SU-DHL-6 (cell line): ENCODE measurements at regions not wholly inside any gene's neighbourhood (a gene's known extent, or its start where the extent isn't known, plus 50 kb on each side); places are given as distances from the start of the nearest gene placed in this dataset.

Source experiments
- H2AFZ ChIP-seq: fragments of 200-600 bp; sonication (generic); 2 replicates; pipeline ENCODE4 v1.6.1; 2014; ENCODE audit warnings: low read depth, mild to moderate bottlenecking, moderate library complexity, mixed read lengths, antibody characterized with exemption, low read length; ENCODE audit not compliant: severe bottlenecking
- H3F3A ChIP-seq: fragments of 200-600 bp; shearing (Covaris generic); 2 replicates; pipeline ENCODE4 v1.6.0; 2016; ENCODE audit warnings: antibody characterized with exemption, mild to moderate bottlenecking; ENCODE audit not compliant: insufficient read depth
- H3K27ac ChIP-seq: fragments of 200-600 bp; sonication (generic); 2 replicates; pipeline ENCODE4 v1.5.1; 2016; ENCODE audit warnings: low read depth, mild to moderate bottlenecking, low read length, moderate library complexity, mixed read lengths
- H3K27me3 ChIP-seq: fragments of 200-600 bp; sonication (generic), shearing (Covaris generic); 2 replicates; pipeline ENCODE4 v1.6.0; 2014; ENCODE audit warnings: mild to moderate bottlenecking, low read length
- H3K36me3 ChIP-seq: fragments of 200-600 bp; sonication (generic); 2 replicates; pipeline ENCODE4 v1.6.1; 2014; ENCODE audit warnings: mild to moderate bottlenecking, low read length, mixed read lengths
- H3K4me2 ChIP-seq: fragments of 300-600, 200-600 bp; shearing (Covaris generic), sonication (generic); 2 replicates; pipeline ENCODE4 v1.6.0; 2014; ENCODE audit warnings: low read length, low read depth, mild to moderate bottlenecking; ENCODE audit not compliant: poor library complexity, severe bottlenecking
- H3K4me3 ChIP-seq: fragments of 200-600 bp; sonication (generic); 2 replicates; pipeline ENCODE4 v1.5.1; 2014; ENCODE audit warnings: antibody characterized with exemption, low read length, mild to moderate bottlenecking, mixed read lengths; ENCODE audit not compliant: insufficient read depth, poor library complexity, severe bottlenecking
- H3K79me2 ChIP-seq: fragments of 200-600 bp; sonication (generic); 2 replicates; pipeline ENCODE4 v1.6.1; 2014; ENCODE audit warnings: mild to moderate bottlenecking, low read length, moderate library complexity; ENCODE audit not compliant: insufficient read depth
- H3K9ac ChIP-seq: fragments of 200-600 bp; sonication (generic); 2 replicates; pipeline ENCODE4 v1.7.0; 2014; ENCODE audit warnings: mild to moderate bottlenecking, low read length
- H3K9me2 ChIP-seq: fragments of 200-600 bp; sonication (generic); replicated peaks from 2 replicates; pipeline ENCODE4 v1.6.1; 2014; ENCODE audit warnings: low read length; ENCODE audit not compliant: insufficient read depth
- H3K9me3 ChIP-seq: fragments of 200-600 bp; sonication (generic); 2 replicates; pipeline ENCODE4 v1.6.1; 2014; ENCODE audit warnings: low read length, mixed read lengths; ENCODE audit not compliant: insufficient read depth
- H4K20me1 ChIP-seq: fragments of 200-600 bp; sonication (generic); 2 replicates; pipeline ENCODE4 v1.6.1; 2014; ENCODE audit warnings: low read depth, mild to moderate bottlenecking, antibody characterized with exemption, low read length, moderate library complexity, mixed read lengths
- CTCF ChIP-seq: fragments of 200-600 bp; sonication (generic); IDR thresholded peaks from one replicate; pipeline ENCODE4 v1.5.1; 2017; ENCODE audit warnings: antibody characterized with exemption, mild to moderate bottlenecking, low read length, moderate library complexity; ENCODE audit not compliant: insufficient read depth, poor library complexity, severe bottlenecking
- EZH2phosphoT487 ChIP-seq: fragments of 200-600 bp; sonication (generic), shearing (Covaris generic); conservative IDR thresholded peaks from 2 replicates; pipeline ENCODE4 v1.6.1; 2018; ENCODE audit warnings: mild to moderate bottlenecking, antibody characterized with exemption, low read length, moderate library complexity, mixed read lengths

GRCh38 chr4:176843710-176844109 is 51.0 kb upstream of the VEGFC start:
- H3K27me3 ChIP-seq: no peaks in the 10 kb centered on the region
- no peak overlapping the region for H3K4me3 ChIP-seq
- no peak overlapping the region for H3K4me2 ChIP-seq
- no peaks in the 10 kb centered on the region for H3K79me2 ChIP-seq
- H3F3A ChIP-seq: no peaks in the 10 kb centered on the region
- no peaks in the 10 kb centered on the region for H3K36me3 ChIP-seq
- H3K27ac ChIP-seq: no peak overlapping the region
- no peak overlapping the region for H2AFZ ChIP-seq
- no peaks in the 10 kb centered on the region for H4K20me1 ChIP-seq
- TF ChIP-seq EZH2phosphoT487 (no peak), CTCF (no peak)
- no peak overlapping the region for H3K9ac ChIP-seq
- no peaks in the 10 kb centered on the region for H3K9me3 ChIP-seq
- H3K9me2 ChIP-seq: no peaks in the 10 kb centered on the region

GRCh38 chr4:176844448-176844847 is 51.7 kb upstream of the VEGFC start:
- H2AFZ ChIP-seq: no peak overlapping the region

GRCh38 chr4:176845636-176846035 is 52.9 kb upstream of the VEGFC start:
- Histone ChIP-seq H3K27me3 (no peaks in the 10 kb centered on the region), H3K9ac (no peak overlapping the region), H3K79me2 (no peaks in the 10 kb centered on the region), H3K4me2 (no peak overlapping the region), H3F3A (no peaks in the 10 kb centered on the region), H3K9me3 (no peaks in the 10 kb centered on the region), H2AFZ (no peak overlapping the region), H4K20me1 (no peaks in the 10 kb centered on the region), H3K4me3 (no peak overlapping the region), H3K9me2 (no peaks in the 10 kb centered on the region), H3K36me3 (no peaks in the 10 kb centered on the region), H3K27ac (no peak overlapping the region)
- no peak for TF ChIP-seq CTCF
- no peak for TF ChIP-seq EZH2phosphoT487

More at GRCh38 chr4:176844448-176844847, 51.7 kb upstream of the VEGFC start:
- TF ChIP-seq EZH2phosphoT487: no peak
- no peak for TF ChIP-seq CTCF
- no peaks in the 10 kb centered on the region for H3K36me3 ChIP-seq
- no peak overlapping the region for H3K4me3 ChIP-seq
- H3K27ac ChIP-seq: no peak overlapping the region
- no peaks in the 10 kb centered on the region for H3K9me2 ChIP-seq
- no peaks in the 10 kb centered on the region for H3K27me3 ChIP-seq
- H3K9me3 ChIP-seq: no peaks in the 10 kb centered on the region
- H3K9ac ChIP-seq: no peak overlapping the region
- no peaks in the 10 kb centered on the region for H3F3A ChIP-seq
- no peaks in the 10 kb centered on the region for H3K79me2 ChIP-seq
- no peaks in the 10 kb centered on the region for H4K20me1 ChIP-seq
- no peak overlapping the region for H3K4me2 ChIP-seq
